SK-N-MC (cell line): ENCODE measurements at regions not wholly inside any gene's neighbourhood (a gene's known extent, or its start where the extent isn't known, plus 50 kb on each side); places are given as distances from the start of the nearest gene placed in this dataset.

Experiments
- EZH2 ChIP-seq: fragments of 200-600 bp; sonication (generic); IDR thresholded peaks from one replicate; pipeline ENCODE4 v1.6.1; 2017; ENCODE audit warnings: antibody characterized with exemption
- FOXP2 ChIP-seq: optimal IDR thresholded peaks from 2 replicates; pipeline ENCODE3; 2011; ENCODE audit warnings: mild to moderate bottlenecking, moderate library complexity; ENCODE audit not compliant: insufficient read depth; ENCODE audit errors: extremely low read length, control extremely low read depth
- POLR2AphosphoS5 ChIP-seq: IDR thresholded peaks from 2 replicates; pipeline ENCODE4 v1.6.1; 2012; ENCODE audit warnings: mild to moderate bottlenecking, low read depth, low read length, borderline replicate concordance

DNA sequence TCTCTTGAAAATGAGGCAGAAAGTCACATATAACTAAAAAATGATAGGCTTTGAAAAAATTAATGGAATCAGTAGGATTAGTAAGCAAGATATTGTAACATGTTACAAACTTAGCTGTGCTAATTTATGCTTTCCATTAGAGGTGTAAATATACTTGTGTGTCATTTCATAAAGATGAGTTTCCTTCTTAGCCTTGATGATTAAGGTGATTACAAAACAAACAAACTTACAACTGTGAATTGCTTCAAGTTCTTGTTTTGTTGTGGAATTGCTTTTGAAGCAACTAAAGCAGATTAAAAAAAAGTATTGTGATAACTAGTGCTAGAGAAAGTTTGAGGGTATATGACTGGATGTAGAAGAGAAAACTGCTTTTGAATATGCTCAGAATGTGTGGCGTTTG is 87.9 kb downstream of the DIPK2A start:
- TF ChIP-seq POLR2AphosphoS5 (no peak), EZH2 (no peak), FOXP2 (no peak)
